HFFc6 (cell line): ENCODE measurements at regions not wholly inside any gene's neighbourhood (a gene's known extent, or its start where the extent isn't known, plus 50 kb on each side); places are given as distances from the start of the nearest gene placed in this dataset.

Experiments used
- DNase-seq: peaks from one replicate; pipeline ENCODE4 v3.0.0-alpha.2; 2018
- H3K27ac Mint-ChIP-seq: 2 replicates; pipeline ENCODE4 v1.8.0; 2020; ENCODE audit warnings: mild to moderate bottlenecking, mixed read lengths
- H3K27me3 Mint-ChIP-seq: 2 replicates; pipeline ENCODE4 v1.8.0; 2021; ENCODE audit warnings: mild to moderate bottlenecking, moderate library complexity, mixed read lengths; ENCODE audit not compliant: insufficient read depth
- H3K36me3 Mint-ChIP-seq: 2 replicates; pipeline ENCODE4 v1.8.0; 2021; ENCODE audit warnings: low read depth, mixed read lengths
- H3K4me1 Mint-ChIP-seq: 2 replicates; pipeline ENCODE4 v1.8.0; 2020; ENCODE audit warnings: low read depth, mixed read lengths
- H3K4me3 Mint-ChIP-seq: 2 replicates; pipeline ENCODE4 v1.8.0; 2020; ENCODE audit warnings: mild to moderate bottlenecking, moderate library complexity, mixed read lengths
- H3K9me3 Mint-ChIP-seq: 2 replicates; pipeline ENCODE4 v1.8.0; 2020; ENCODE audit warnings: mild to moderate bottlenecking, mixed read lengths
- TF ChIP-seq, protein P1 (sequence below): fragments of 200-600 bp; sonication (generic); IDR thresholded peaks from 2 replicates; pipeline ENCODE4 v1.5.0; 2021; ENCODE audit warnings: antibody characterized with exemption, mild to moderate bottlenecking

GRCh38 chr5:60271517-60271916 is 378.0 kb upstream of the PDE4D start:
- Mint-ChIP-seq H3K4me1 (no peaks in the 10 kb centered on the region), H3K36me3 (no peaks in the 10 kb centered on the region), H3K9me3 (no peaks in the 10 kb centered on the region), H3K4me3 (no peak overlapping the region), H3K27ac (no peak overlapping the region), H3K27me3 (no peaks in the 10 kb centered on the region)
- TF ChIP-seq, protein P1, sequence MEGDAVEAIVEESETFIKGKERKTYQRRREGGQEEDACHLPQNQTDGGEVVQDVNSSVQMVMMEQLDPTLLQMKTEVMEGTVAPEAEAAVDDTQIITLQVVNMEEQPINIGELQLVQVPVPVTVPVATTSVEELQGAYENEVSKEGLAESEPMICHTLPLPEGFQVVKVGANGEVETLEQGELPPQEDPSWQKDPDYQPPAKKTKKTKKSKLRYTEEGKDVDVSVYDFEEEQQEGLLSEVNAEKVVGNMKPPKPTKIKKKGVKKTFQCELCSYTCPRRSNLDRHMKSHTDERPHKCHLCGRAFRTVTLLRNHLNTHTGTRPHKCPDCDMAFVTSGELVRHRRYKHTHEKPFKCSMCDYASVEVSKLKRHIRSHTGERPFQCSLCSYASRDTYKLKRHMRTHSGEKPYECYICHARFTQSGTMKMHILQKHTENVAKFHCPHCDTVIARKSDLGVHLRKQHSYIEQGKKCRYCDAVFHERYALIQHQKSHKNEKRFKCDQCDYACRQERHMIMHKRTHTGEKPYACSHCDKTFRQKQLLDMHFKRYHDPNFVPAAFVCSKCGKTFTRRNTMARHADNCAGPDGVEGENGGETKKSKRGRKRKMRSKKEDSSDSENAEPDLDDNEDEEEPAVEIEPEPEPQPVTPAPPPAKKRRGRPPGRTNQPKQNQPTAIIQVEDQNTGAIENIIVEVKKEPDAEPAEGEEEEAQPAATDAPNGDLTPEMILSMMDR, result no peak
- no peak for DNase-seq

- peaks cover 8% of the 10 kb centered on the region for H3K27me3 Mint-ChIP-seq
- H3K36me3 Mint-ChIP-seq, result no peaks in the 10 kb centered on the region
- TF ChIP-seq, protein P1, result no peak
- H3K4me1 Mint-ChIP-seq, result no peaks in the 10 kb centered on the region
- H3K27ac Mint-ChIP-seq, result no peak overlapping the region
- no peak for DNase-seq
- H3K4me3 Mint-ChIP-seq, result no peak overlapping the region
- no peaks in the 10 kb centered on the region; the same call in 1 of the 2 replicates for H3K9me3 Mint-ChIP-seq
These were observed 374.4 kb upstream of the PDE4D start for GRCh38 chr5:60267907-60268306.

- Mint-ChIP-seq H3K9me3 (no peaks in the 10 kb centered on the region; the same call in 1 of the 2 replicates), H3K4me3 (no peak overlapping the region), H3K27me3 (peaks cover 8% of the 10 kb centered on the region), H3K27ac (no peak overlapping the region), H3K4me1 (no peaks in the 10 kb centered on the region), H3K36me3 (no peaks in the 10 kb centered on the region)
- TF ChIP-seq, protein P1, result no peak
- no peak for DNase-seq
These were observed 369.8 kb upstream of the PDE4D start for GRCh38 chr5:60263346-60263745.

- TF ChIP-seq, protein P1, result no peak
- Mint-ChIP-seq H3K27ac (no peak overlapping the region), H3K4me1 (no peaks in the 10 kb centered on the region), H3K36me3 (no peaks in the 10 kb centered on the region), H3K27me3 (peaks cover 8% of the 10 kb centered on the region), H3K4me3 (no peak overlapping the region), H3K9me3 (no peaks in the 10 kb centered on the region; the same call in 1 of the 2 replicates)
- no peak for DNase-seq
These were observed 369.2 kb upstream of the PDE4D start for GRCh38 chr5:60262576-60263295.

- TF ChIP-seq, protein P1, result no peak
- no peaks in the 10 kb centered on the region for H3K4me1 Mint-ChIP-seq
- H3K27me3 Mint-ChIP-seq, result peaks cover 8% of the 10 kb centered on the region
- no peak for DNase-seq
- no peak overlapping the region for H3K27ac Mint-ChIP-seq
- peaks cover 5% of the 10 kb centered on the region; the same call in 1 of the 2 replicates for H3K9me3 Mint-ChIP-seq
- H3K36me3 Mint-ChIP-seq, result no peaks in the 10 kb centered on the region
- no peak overlapping the region for H3K4me3 Mint-ChIP-seq
These were observed 368.2 kb upstream of the PDE4D start for GRCh38 chr5:60261732-60262131.
